ENCODE measurements at regions not wholly inside any gene's neighbourhood (a gene's known extent, or its start where the extent isn't known, plus 50 kb on each side); places are given as distances from the start of the nearest gene placed in this dataset.

- no peak for DNase-seq (ENCODE audit: low read depth in 2 of 2)
- TF ChIP-seq, protein P1, sequence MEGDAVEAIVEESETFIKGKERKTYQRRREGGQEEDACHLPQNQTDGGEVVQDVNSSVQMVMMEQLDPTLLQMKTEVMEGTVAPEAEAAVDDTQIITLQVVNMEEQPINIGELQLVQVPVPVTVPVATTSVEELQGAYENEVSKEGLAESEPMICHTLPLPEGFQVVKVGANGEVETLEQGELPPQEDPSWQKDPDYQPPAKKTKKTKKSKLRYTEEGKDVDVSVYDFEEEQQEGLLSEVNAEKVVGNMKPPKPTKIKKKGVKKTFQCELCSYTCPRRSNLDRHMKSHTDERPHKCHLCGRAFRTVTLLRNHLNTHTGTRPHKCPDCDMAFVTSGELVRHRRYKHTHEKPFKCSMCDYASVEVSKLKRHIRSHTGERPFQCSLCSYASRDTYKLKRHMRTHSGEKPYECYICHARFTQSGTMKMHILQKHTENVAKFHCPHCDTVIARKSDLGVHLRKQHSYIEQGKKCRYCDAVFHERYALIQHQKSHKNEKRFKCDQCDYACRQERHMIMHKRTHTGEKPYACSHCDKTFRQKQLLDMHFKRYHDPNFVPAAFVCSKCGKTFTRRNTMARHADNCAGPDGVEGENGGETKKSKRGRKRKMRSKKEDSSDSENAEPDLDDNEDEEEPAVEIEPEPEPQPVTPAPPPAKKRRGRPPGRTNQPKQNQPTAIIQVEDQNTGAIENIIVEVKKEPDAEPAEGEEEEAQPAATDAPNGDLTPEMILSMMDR (IDR thresholded peaks at IDR 0.05; ENCODE audit: low read depth, low read length), result no peak
These were observed 120.0 kb upstream of the SERPIND1 start for GRCh38 chr22:20653795-20654342.

GRCh38 chr22:20654343-20655208 lies 119.3 kb upstream of the SERPIND1 start:
- H3K4me3 ChIP-seq (replicated peaks in 1 of 2; ENCODE audit: low read depth in 2 of 2, low read length in 2 of 2), result no peak overlapping the region
- no peak for DNase-seq (ENCODE audit: low read depth in 2 of 2)
- TF ChIP-seq, protein P1 (IDR thresholded peaks at IDR 0.05; ENCODE audit: low read depth, low read length), result no peak

More at GRCh38 chr22:20653795-20654342, 120.0 kb upstream of the SERPIND1 start:
- no peak overlapping the region for H3K4me3 ChIP-seq (replicated peaks in 1 of 2; ENCODE audit: low read depth in 2 of 2, low read length in 2 of 2)

DNA sequence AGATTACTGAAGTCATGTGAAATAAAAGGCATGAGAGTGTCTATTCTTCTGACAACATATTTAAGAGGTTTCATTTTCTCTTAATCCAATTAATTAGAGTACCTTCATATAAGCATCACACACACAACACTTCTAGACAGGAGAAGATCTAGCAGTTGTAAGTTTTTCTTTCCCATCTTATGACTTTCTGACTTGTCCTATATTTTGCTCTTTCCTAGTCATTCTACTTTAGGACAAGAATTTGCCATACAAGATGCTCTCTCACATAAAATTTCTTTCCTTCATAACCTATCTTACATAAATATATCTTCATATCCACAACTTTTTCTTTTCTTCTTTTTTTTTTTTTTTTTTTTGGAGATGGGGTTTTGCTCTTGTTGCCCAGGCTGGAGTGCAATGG lies 118.3 kb upstream of the SERPIND1 start:
- TF ChIP-seq, protein P1 (IDR thresholded peaks at IDR 0.05; ENCODE audit: low read depth, low read length), result no peak
- no peak overlapping the region for H3K4me3 ChIP-seq (replicated peaks in 1 of 2; ENCODE audit: low read depth in 2 of 2, low read length in 2 of 2)
- no peak for DNase-seq (ENCODE audit: low read depth in 2 of 2)

GRCh38 chr22:20656516-20656901 lies 117.4 kb upstream of the SERPIND1 start:
- no peak for DNase-seq (ENCODE audit: low read depth in 2 of 2)
- no peak overlapping the region for H3K4me3 ChIP-seq (replicated peaks in 1 of 2; ENCODE audit: low read depth in 2 of 2, low read length in 2 of 2)

DNA sequence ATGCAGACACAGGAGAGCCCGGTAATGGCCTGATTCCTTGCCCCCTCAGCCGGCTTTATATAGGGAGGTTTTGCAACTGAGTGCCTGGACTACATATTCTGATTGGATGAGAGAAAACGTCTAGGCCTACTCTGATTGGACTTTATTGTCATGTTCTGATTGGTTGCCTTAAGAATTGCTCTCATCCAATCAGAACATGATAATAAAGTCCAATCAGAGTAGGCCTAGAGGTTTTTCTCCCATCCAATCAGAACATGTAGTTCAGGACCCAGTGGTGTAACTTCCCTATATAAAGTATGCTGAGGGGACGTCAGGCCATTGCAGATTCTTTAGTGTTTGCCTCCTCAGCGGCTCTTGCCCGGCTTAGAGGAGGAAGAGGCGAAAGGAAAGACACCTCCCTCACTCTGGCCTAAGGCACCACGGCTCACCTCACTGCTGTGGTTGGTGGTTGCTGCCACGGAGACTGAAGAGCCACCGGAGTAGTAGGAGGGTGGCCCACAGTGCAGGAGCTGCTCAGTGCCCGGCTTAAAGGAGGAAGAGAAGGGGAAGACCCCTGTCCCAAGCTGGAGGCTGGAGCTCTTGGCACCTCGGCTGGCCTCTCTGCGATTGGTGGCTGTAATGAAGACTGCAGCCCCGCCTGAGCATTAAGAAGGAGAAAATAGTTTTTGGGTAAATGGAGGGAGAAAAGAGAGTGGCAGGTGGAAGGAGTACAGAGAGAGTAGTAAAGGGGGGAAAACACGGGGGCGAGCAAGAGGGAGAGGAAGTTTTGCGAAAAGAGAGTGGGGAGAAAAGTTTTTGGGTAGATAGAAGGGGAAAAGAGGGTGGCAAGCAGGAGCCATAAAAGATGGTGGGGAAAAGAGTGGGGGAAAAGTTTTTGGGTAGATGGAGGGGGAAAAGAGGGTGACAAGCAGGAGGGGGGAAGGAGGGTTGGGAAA lies 116.7 kb upstream of the SERPIND1 start:
- TF ChIP-seq, protein P1 (IDR thresholded peaks at IDR 0.05; ENCODE audit: low read depth, low read length), result no peak
- no peak overlapping the region for H3K4me3 ChIP-seq (replicated peaks in 1 of 2; ENCODE audit: low read depth in 2 of 2, low read length in 2 of 2)
- peak in 1 of 2 donors; percentile 7 for DNase-seq (ENCODE audit: low read depth in 2 of 2)

More at GRCh38 chr22:20656516-20656901, 117.4 kb upstream of the SERPIND1 start:
- TF ChIP-seq, protein P1 (IDR thresholded peaks at IDR 0.05; ENCODE audit: low read depth, low read length), result no peak
